Endothelial cell (in vitro differentiated cells): ENCODE measurements at regions not wholly inside any gene's neighbourhood (a gene's known extent, or its start where the extent isn't known, plus 50 kb on each side); places are given as distances from the start of the nearest gene placed in this dataset.

Experiments used
- DNase-seq: peaks from one replicate; pipeline ENCODE4 v3.0.0; 2021; ENCODE audit warnings: low spot score
- H3K27ac Mint-ChIP-seq: one replicate; pipeline ENCODE4 v1.8.0; 2021; ENCODE audit warnings: mixed read lengths, inconsistent platforms; ENCODE audit not compliant: unreplicated experiment
- H3K27me3 Mint-ChIP-seq: one replicate; pipeline ENCODE4 v1.8.0; 2021; ENCODE audit warnings: mild to moderate bottlenecking, moderate library complexity, mixed read lengths, inconsistent platforms; ENCODE audit not compliant: unreplicated experiment
- H3K36me3 Mint-ChIP-seq: one replicate; pipeline ENCODE4 v1.8.0; 2021; ENCODE audit warnings: mild to moderate bottlenecking, low read depth, mixed read lengths, inconsistent platforms; ENCODE audit not compliant: unreplicated experiment
- H3K4me1 Mint-ChIP-seq: one replicate; pipeline ENCODE4 v1.8.0; 2021; ENCODE audit warnings: mild to moderate bottlenecking, mixed read lengths, inconsistent platforms; ENCODE audit not compliant: unreplicated experiment
- H3K4me3 Mint-ChIP-seq: one replicate; pipeline ENCODE4 v1.8.0; 2021; ENCODE audit warnings: mild to moderate bottlenecking, mixed read lengths, inconsistent platforms; ENCODE audit not compliant: unreplicated experiment
- H3K9me3 Mint-ChIP-seq: one replicate; pipeline ENCODE4 v1.8.0; 2021; ENCODE audit warnings: mixed read lengths, inconsistent platforms; ENCODE audit not compliant: unreplicated experiment
- TF ChIP-seq, protein P1 (sequence below): fragments of 200-600 bp; sonication (generic); IDR thresholded peaks from one replicate; pipeline ENCODE4 v1.5.0; 2021; ENCODE audit warnings: antibody characterized with exemption; ENCODE audit not compliant: unreplicated experiment

DNA sequence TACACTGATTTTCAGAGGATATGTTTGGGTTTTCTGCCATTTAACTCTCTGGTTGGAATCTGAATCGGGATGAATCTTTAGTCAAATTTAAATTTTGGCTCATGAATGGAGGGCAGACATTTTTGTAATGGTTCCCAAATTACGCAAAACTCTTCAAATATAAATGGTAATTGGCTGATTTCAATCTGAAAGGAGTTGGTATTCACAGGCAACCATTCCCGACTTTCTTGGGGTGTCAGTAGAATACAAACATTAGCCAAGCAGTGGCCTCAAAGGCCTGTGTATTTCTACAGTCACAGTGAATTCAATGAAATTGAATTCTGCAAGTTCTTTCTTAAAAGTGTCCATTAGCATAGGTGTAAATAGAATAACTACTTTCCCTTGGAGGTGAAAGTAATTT is 668.8 kb upstream of the PRKX start:
- H3K4me1 Mint-ChIP-seq, result no peaks in the 10 kb centered on the region
- peaks cover 3% of the 10 kb centered on the region for H3K27me3 Mint-ChIP-seq
- no peak overlapping the region for H3K27ac Mint-ChIP-seq
- no peaks in the 10 kb centered on the region for H3K9me3 Mint-ChIP-seq
- no peak for DNase-seq
- no peaks in the 10 kb centered on the region for H3K36me3 Mint-ChIP-seq
- no peak overlapping the region for H3K4me3 Mint-ChIP-seq
- TF ChIP-seq, protein P1, sequence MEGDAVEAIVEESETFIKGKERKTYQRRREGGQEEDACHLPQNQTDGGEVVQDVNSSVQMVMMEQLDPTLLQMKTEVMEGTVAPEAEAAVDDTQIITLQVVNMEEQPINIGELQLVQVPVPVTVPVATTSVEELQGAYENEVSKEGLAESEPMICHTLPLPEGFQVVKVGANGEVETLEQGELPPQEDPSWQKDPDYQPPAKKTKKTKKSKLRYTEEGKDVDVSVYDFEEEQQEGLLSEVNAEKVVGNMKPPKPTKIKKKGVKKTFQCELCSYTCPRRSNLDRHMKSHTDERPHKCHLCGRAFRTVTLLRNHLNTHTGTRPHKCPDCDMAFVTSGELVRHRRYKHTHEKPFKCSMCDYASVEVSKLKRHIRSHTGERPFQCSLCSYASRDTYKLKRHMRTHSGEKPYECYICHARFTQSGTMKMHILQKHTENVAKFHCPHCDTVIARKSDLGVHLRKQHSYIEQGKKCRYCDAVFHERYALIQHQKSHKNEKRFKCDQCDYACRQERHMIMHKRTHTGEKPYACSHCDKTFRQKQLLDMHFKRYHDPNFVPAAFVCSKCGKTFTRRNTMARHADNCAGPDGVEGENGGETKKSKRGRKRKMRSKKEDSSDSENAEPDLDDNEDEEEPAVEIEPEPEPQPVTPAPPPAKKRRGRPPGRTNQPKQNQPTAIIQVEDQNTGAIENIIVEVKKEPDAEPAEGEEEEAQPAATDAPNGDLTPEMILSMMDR, result no peak

DNA sequence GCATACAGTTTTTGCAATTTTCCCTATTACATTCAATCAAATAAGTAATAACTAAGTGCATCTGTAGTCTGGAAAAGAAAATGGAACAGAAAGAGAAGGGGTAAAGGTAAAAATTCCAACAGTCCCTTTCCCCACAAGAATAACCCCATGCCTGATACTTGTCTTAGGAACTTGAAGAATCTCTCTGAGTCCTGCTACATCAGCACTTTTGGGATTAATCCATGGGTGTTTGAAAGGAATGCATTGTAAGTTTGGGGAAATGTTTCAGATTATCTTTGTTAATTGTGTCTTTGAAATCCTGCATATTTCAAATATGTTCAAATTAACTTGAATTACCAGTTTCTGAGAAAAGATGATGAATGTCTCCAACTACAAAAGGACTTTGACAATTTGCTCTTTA is 667.3 kb upstream of the PRKX start:
- DNase-seq, result no peak
- H3K27me3 Mint-ChIP-seq, result peaks cover 1% of the 10 kb centered on the region
- no peaks in the 10 kb centered on the region for H3K4me1 Mint-ChIP-seq
- no peak overlapping the region for H3K27ac Mint-ChIP-seq
- no peak overlapping the region for H3K4me3 Mint-ChIP-seq
- H3K9me3 Mint-ChIP-seq, result no peaks in the 10 kb centered on the region
- TF ChIP-seq, protein P1, result no peak
- H3K36me3 Mint-ChIP-seq, result no peaks in the 10 kb centered on the region

DNA sequence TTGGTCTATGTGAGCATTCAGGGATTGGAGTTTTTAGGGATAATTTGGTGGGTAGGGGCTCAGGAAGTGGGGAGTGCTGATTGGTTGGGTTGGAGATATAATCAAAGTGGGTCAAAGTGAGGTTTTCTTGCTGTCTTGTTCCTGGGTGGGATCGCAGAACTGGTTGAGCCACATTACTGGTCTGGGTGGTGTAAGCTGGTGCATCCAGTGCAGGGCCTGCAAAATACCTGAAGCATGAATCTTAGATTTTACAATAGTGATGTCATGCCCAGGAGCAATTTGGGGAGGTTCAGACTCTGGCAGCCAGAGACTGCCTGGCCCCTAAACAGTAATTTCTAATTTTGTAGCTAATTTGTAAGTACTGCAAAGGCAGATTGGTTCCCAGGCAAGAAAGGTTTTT is 665.6 kb upstream of the PRKX start:
- Mint-ChIP-seq H3K36me3 (no peaks in the 10 kb centered on the region), H3K9me3 (no peaks in the 10 kb centered on the region), H3K4me3 (no peak overlapping the region), H3K4me1 (no peaks in the 10 kb centered on the region), H3K27ac (no peak overlapping the region), H3K27me3 (peaks cover 1% of the 10 kb centered on the region)
- TF ChIP-seq, protein P1, result no peak
- DNase-seq, result no peak

DNA sequence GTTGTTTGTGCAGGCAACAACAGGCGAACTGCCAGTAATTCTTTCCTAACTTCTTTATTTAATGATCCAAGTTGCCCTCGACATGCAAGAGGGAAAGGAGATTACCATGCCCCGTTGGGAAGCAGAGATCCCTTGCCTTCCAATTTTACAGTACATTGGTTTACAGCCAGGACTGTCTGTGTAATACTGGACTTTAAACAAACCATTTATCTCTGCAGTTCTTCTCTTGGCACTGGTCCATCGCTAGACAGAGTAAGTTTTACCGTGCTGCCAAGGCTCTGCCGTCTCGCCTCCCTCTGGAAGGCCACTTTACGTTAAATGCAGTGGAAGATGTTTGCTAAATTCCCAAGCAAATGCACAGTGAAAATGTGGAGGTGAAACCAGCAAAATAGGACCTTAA is 660.3 kb upstream of the PRKX start:
- no peaks in the 10 kb centered on the region for H3K4me1 Mint-ChIP-seq
- H3K4me3 Mint-ChIP-seq, result no peak overlapping the region
- no peaks in the 10 kb centered on the region for H3K9me3 Mint-ChIP-seq
- no peak overlapping the region for H3K27ac Mint-ChIP-seq
- TF ChIP-seq, protein P1, result no peak
- no peak for DNase-seq
- no peaks in the 10 kb centered on the region for H3K27me3 Mint-ChIP-seq
- H3K36me3 Mint-ChIP-seq, result no peaks in the 10 kb centered on the region

DNA sequence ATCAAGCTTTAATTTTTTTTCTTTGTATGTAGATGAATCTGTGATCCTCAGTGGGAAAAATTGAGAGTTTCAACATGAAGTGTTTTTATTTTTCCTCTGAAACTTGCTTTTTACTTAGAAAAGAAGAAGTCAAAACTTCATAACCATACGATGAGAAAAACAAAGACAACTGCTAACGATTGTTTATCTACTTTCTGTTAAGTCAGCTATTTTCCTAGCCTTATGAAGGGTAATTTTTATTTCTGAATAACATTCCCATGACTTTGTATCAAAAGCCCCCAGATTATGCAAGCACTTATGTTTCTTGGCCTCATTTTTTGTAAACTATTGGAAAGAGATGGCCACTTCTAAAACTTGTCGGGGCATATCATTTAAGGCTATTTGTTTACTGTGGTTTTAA is 645.1 kb upstream of the PRKX start:
- TF ChIP-seq, protein P1, result no peak
- no peaks in the 10 kb centered on the region for H3K27me3 Mint-ChIP-seq

More for the DNA sequence above, 645.1 kb upstream of the PRKX start:
- H3K36me3 Mint-ChIP-seq, result no peaks in the 10 kb centered on the region
- no peak for DNase-seq
- no peak overlapping the region for H3K27ac Mint-ChIP-seq
- H3K4me1 Mint-ChIP-seq, result no peaks in the 10 kb centered on the region
- no peaks in the 10 kb centered on the region for H3K9me3 Mint-ChIP-seq
- H3K4me3 Mint-ChIP-seq, result no peak overlapping the region
